GM19035 (cell line): ENCODE measurements at regions not wholly inside any gene's neighbourhood (a gene's known extent, or its start where the extent isn't known, plus 50 kb on each side); places are given as distances from the start of the nearest gene placed in this dataset.

Experiments
- ATAC-seq: cut with Tn5 transposase; IDR thresholded peaks from one replicate; pipeline ENCODE4 v1.9.1; 2021; ENCODE audit not compliant: unreplicated experiment

DNA sequence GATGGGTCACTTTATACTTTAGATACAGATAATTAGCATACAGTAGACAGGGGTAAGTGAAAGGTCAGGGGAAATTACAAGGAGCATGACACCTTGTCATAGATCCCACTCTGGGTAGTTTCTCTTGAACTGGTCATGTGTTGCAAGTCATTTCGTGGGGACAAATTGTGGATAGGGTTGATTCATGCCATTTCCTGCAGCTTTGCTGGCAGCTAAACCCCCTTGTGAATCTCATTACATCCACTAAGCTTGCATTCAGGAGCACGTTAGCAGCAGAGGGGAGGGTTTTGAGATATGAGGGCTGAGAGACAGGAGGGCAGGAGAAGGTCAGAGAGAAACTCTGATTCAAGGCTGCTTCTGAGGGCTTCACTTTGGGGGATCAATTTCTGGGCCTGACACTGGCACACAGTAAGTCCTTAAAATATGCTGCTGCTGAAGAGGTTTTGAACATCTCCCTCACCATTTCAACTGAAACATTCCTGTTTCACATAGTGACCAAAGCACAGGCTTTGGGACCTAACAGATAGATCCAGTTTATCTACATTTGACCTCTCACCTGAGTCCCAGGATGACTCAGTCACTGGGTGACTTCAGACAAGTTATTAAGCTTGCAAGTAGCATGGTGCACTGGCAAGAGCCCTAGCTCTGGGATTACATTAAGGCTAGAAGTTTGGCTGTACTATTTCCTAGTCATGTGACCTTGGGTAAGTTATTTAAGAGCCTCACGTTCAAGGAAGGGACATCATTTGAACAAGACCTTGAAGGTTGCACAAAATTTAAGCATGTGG, 206.0 kb upstream of the USP24 start:
- ATAC-seq = no peak

- ATAC-seq = no peak
Observed at GRCh38 chr1:55420026-55420425, 204.9 kb upstream of the USP24 start.

GRCh38 chr1:55418208-55419000, 203.2 kb upstream of the USP24 start:
- ATAC-seq = no peak

- ATAC-seq = no peak
Observed at GRCh38 chr1:55416164-55416842, 201.1 kb upstream of the USP24 start.

DNA sequence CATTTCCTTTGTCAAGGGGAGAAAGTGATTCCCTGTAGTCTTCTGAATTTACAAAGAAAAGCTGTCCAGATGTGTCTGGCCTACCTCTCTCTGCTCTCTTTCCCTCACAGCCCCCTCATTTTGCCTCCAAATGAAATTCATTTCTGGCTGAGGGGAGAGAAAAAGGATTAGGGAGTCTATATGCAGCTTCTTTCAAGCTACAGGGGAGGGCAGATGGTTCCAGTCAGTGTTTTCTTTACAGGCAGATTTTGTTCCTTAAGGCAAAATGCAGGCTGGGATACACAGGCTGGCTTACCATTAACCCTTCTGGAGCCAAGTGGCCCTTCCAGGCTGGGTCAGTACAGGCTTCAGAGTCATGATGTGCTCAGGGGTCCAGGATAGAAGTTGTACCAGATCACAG, 198.1 kb upstream of the USP24 start:
- ATAC-seq = no peak

- no peak for ATAC-seq
Observed at GRCh38 chr1:55412060-55412459, 196.9 kb upstream of the USP24 start.

DNA sequence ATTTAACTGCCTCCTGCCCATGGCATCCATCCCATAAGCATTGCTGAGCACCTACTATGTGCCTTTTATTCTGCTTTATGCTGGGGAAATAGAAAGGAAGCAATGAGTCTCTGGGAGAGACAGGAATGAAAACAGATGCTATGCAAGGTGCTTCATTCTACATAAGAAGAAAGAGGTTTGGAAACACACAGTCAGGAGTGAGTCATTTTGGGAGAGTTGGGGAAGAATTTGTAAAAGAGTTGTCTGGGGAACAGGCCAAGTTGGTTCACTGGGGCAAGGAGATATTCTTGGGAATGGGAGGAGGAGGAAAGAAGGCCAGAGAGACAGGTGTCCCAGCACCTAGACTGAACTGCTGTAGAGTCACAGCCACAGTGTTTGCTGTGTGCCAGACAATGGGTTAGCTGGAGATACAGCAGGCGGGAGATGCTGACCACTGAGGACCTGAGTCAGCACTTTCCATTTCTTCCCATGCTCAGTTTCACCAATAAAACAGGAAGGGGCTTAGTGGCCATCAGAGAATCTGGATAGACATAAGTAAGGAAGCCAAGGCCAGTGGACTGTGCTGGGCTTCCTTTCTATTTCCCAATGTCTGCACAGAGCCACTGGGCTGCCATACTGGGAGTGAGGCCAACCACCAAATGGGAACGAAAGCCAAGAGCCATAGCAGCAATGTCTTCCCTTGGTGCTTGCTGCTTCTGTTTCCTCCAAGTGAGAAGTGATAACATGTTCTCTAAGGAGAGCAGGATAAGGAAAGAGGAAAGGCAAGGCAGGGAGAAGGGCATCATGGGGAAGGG, 187.7 kb upstream of the USP24 start:
- ATAC-seq = no peak

DNA sequence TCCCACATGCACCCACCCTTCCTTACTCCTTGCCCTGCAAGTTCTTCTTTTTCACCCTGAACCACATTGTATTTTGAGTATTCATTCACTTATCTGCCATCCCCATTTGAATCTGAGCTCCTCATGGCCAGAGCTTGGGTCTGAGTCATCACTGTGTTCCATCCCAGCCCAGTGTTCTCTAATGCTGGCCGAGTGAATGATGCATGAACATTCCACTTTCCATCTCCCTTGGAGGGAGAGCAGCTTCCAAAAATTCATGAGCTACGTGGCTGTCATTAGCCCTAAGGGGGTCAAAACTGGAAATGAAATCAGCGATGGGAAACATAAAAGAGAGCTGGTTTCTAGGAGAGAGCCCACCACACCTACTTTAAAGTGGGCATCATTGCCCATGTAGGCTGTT, 187.0 kb upstream of the USP24 start:
- no peak for ATAC-seq

DNA sequence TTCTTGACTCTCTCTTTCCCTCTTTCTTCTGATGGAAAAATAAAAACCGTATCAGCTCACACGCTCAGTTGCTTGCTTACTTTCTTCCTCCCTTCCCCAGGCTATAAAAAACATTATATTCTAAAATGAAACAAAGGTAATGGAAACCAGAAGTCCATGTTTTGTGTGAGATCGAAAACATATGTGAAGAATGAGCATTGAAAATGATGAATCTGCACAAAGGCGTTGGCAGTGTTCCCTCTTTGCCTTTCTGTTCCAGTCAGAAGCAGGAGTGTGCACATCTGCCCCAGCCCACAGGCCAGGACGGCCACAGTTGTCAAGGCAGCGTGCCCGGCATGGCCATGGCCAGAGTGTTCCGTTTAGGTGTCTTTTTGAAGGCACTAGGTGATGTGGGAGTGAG, 185.3 kb upstream of the USP24 start:
- no peak for ATAC-seq

- no peak for ATAC-seq
Observed at GRCh38 chr1:55399346-55399745, 184.2 kb upstream of the USP24 start.

- no peak for ATAC-seq
Observed at GRCh38 chr1:55396381-55396891, 181.3 kb upstream of the USP24 start.

DNA sequence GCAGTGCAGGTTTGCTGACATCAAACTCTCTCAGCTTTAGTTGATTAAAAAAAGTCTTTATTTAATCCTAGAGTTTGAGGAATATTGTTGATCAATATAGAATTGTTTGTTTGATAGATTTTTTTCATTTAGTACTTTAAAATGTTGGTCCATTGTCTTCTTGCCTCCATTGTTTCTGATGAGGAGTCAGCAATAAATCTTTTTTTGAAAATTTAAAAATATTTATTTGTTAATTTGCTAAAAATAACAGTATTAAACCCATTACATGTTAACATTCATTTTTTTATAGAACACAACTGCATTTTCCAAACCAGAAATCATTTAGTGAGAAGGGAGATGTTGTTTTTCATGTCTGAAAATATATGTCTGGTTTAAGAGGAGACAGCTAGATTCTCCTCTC, 173.8 kb upstream of the USP24 start:
- ATAC-seq = no peak

GRCh38 chr1:55387145-55387544, 172.0 kb upstream of the USP24 start:
- ATAC-seq = no peak

GRCh38 chr1:55386456-55386855, 171.3 kb upstream of the USP24 start:
- no peak for ATAC-seq

GRCh38 chr1:55385402-55386018, 170.3 kb upstream of the USP24 start:
- no peak for ATAC-seq

GRCh38 chr1:55384637-55385036, 169.5 kb upstream of the USP24 start:
- ATAC-seq = no peak

- ATAC-seq = no peak
Observed at GRCh38 chr1:55382806-55383305, 167.7 kb upstream of the USP24 start.

- ATAC-seq = no peak
Observed at GRCh38 chr1:55381983-55382382, 166.8 kb upstream of the USP24 start.

GRCh38 chr1:55381491-55381890, 166.3 kb upstream of the USP24 start:
- no peak for ATAC-seq

DNA sequence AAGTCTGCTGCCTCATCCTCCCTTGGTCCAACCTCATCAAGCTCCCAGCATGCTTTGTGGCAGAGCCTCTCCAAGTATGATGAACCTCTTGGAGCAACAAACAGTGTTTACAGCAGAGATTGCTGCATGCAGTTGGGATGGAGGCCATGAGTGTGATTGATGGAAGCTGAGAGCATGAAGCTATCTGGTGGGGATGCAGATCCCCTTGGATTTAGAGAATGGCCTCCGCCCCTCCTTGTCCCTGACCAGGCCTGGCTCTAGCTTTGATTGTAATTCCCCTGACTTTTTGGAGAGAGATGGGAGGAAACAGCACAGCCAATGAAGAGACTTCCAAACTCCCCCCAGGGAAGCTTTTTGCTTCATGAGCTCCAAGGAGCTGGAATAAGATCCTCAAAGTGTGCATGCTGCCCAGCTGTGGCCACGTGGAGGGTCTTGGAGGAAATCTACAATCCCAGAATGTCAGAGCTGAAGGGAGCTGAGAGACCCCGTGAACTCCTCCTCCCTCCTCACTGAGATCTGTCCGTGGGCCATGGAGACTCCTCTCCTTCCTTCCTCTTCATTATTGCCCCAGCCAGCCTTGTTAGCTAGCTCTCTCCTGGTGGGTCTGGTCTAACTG, 165.3 kb upstream of the USP24 start:
- no peak for ATAC-seq
